B cell (primary cell): ENCODE measurements at regions not wholly inside any gene's neighbourhood (a gene's known extent, or its start where the extent isn't known, plus 50 kb on each side); places are given as distances from the start of the nearest gene placed in this dataset.

Experiments
- ATAC-seq: fragments of 200-7000 bp; cut with Tn5 transposase; one replicate; pipeline ENCODE4 v1.10.0; 2021; ENCODE audit warnings: low read depth, mild to moderate bottlenecking, moderate number of reproducible peaks, moderate library complexity
- CTCF ChIA-PET: fragments of 350-600 bp; sonication (Branson Sonifier 250); formaldehyde crosslinking; loops from one replicate; lab custom pipeline; 2021; ENCODE audit warnings: antibody characterized with exemption, inconsistent platforms; lab: Charles Lee
- POLR2A ChIA-PET: fragments of 350-600 bp; sonication (Branson Sonifier 250); formaldehyde crosslinking; loops from one replicate; lab custom pipeline; 2021; ENCODE audit warnings: antibody characterized with exemption; lab: Charles Lee
- DNase-seq: peaks from one replicate; pipeline ENCODE4 v3.0.0; 2013
- H2AFZ ChIP-seq: 2 replicates; pipeline ENCODE4 v1.6.1; 2012; ENCODE audit warnings: mild to moderate bottlenecking, low read depth, low read length; ENCODE audit not compliant: insufficient read depth, poor library complexity, severe bottlenecking
- H3K27ac ChIP-seq, 2 donors: 1 replicate in 1 of 2; 2 replicates in 1 of 2; pipeline ENCODE4 v1.5.1; 2012 to 2013; ENCODE audit warnings: low read length in 2 of 2, mild to moderate bottlenecking in 2 of 2, moderate library complexity in 1 of 2
- H3K27me3 ChIP-seq, 4 experiments: fragments of 200-600 bp in 1 of 4; sonication (generic) in 1 of 4; replicated peaks in 1 of 4; 1 replicate in 2 of 4; 2 replicates in 2 of 4; pipeline versions ENCODE4 v1.6.1 to v1.7.0; 2013 to 2016; ENCODE audit warnings: low read length in 3 of 4, mild to moderate bottlenecking in 2 of 4, mixed read lengths in 1 of 4, moderate library complexity in 1 of 4; ENCODE audit not compliant: insufficient read depth in 4 of 4, control insufficient read depth in 3 of 4; ENCODE audit errors: control extremely low read depth in 1 of 4
- H3K36me3 ChIP-seq, 2 experiments: replicated peaks in 1 of 2; 1 replicate in 1 of 2; 2 replicates in 1 of 2; pipeline versions ENCODE4 v1.6.1 to v1.7.1; 2013; ENCODE audit warnings: low read length in 1 of 2; ENCODE audit not compliant: insufficient read depth in 2 of 2, control insufficient read depth in 1 of 2; ENCODE audit errors: control extremely low read depth in 1 of 2, extremely low read depth in 1 of 2
- H3K4me1 ChIP-seq, 2 donors: fragments of 200-600 bp in 1 of 2; sonication (generic) in 1 of 2; 1 replicate in 1 of 2; 2 replicates in 1 of 2; pipeline versions ENCODE4 v1.5.1 to v1.6.1; 2013 to 2017; ENCODE audit warnings: low read length in 2 of 2; ENCODE audit not compliant: control insufficient read depth in 2 of 2, insufficient read depth in 2 of 2
- H3K4me2 ChIP-seq: replicated peaks from 2 replicates; pipeline ENCODE3; 2012; ENCODE audit warnings: mild to moderate bottlenecking, low read depth, low read length; ENCODE audit not compliant: poor library complexity, severe bottlenecking
- H3K4me3 ChIP-seq, 5 experiments: fragments of 200-600 bp in 1 of 5; sonication (generic) in 1 of 5; 1 replicate in 3 of 5; 2 replicates in 2 of 5; pipeline versions ENCODE4 v1.5.1 to v1.7.0; 2011 to 2016; ENCODE audit warnings: low read length in 4 of 5, mild to moderate bottlenecking in 4 of 5, low read depth in 2 of 5, control low read depth in 1 of 5, moderate library complexity in 1 of 5; ENCODE audit not compliant: insufficient read depth in 1 of 5; ENCODE audit errors: control extremely low read depth in 1 of 5, extremely low read depth in 1 of 5
- H3K79me2 ChIP-seq: fragments of 200-600 bp; sonication (generic); one replicate; pipeline ENCODE4 v1.6.0; 2016; ENCODE audit warnings: low read length; ENCODE audit not compliant: control insufficient read depth, insufficient read depth
- H3K9ac ChIP-seq: fragments of 200-600 bp; sonication (generic); 2 replicates; pipeline ENCODE4 v1.6.1; 2017; ENCODE audit warnings: mild to moderate bottlenecking, low read length, moderate library complexity
- H3K9me3 ChIP-seq, 3 donors: one replicate each; pipeline versions ENCODE4 v1.6.1 to v1.7.1; 2013; ENCODE audit warnings: low read length in 2 of 3; ENCODE audit not compliant: control insufficient read depth in 2 of 3, insufficient read depth in 1 of 3; ENCODE audit errors: control extremely low read depth in 1 of 3
- H4K20me1 ChIP-seq: 2 replicates; pipeline ENCODE4 v1.6.0; 2012; ENCODE audit warnings: mild to moderate bottlenecking, low read length; ENCODE audit not compliant: insufficient read depth, control insufficient read depth, poor library complexity, severe bottlenecking
- H3K27ac Mint-ChIP-seq: one replicate; pipeline ENCODE4 v1.8.0; 2021; ENCODE audit warnings: mixed read lengths
- H3K27me3 Mint-ChIP-seq: one replicate; pipeline ENCODE4 v1.8.0; 2021; ENCODE audit warnings: mixed read lengths
- H3K4me1 Mint-ChIP-seq: one replicate; pipeline ENCODE4 v1.8.0; 2021; ENCODE audit warnings: mixed read lengths
- H3K4me3 Mint-ChIP-seq: one replicate; pipeline ENCODE4 v1.8.0; 2021; ENCODE audit warnings: mixed read lengths
- H3K9me3 Mint-ChIP-seq: one replicate; pipeline ENCODE4 v1.8.0; 2022; ENCODE audit warnings: mixed read lengths; ENCODE audit not compliant: insufficient read depth
- EZH2 ChIP-seq: IDR thresholded peaks from 2 replicates; pipeline ENCODE4 v1.6.1; 2012; ENCODE audit warnings: borderline replicate concordance, low read depth, mild to moderate bottlenecking, moderate library complexity, low read length; ENCODE audit not compliant: insufficient read depth, poor library complexity, severe bottlenecking
- WGBS: methylation state at CpG from one replicate; pipeline ENCODE4 v1.1.5; 2013; ENCODE audit warnings: missing lambda C conversion rate; ENCODE audit not compliant: insufficient coverage; 5-methylcytosine and 5-hydroxymethylcytosine counted together
- intact Hi-C: fragments of 100-400 bp; cut with micrococcal nuclease; formaldehyde crosslinking; loops from one replicate; pipeline ENCODE4 v1.10.0; 2022
- TF ChIP-seq, protein P1 (sequence below): fragments of 200-600 bp; IDR thresholded peaks from one replicate; pipeline ENCODE4 v1.8.0; 2022; ENCODE audit warnings: antibody characterized with exemption, mild to moderate bottlenecking

DNA sequence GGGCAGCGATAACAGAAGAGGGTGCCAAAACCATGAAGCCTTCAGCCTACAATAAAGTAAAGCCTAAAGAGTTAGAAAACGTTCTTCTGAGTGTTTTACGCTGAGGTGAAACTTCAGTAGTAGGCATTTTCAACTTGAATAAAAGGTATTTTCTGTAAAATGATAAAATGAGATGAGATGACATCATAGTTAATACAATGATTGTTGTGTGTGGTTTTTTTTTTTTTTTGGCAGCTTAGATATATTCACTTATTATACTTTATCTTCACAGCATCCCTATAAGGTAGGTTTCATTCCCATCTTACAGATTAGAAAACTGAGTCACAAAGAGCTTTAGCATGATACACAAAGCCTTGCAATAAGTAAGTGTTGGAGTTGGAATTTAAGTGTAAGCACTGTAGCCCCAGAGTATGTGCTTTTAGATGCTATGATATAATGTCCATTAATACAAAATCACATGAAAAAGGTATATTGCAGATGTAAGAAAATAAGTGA lies 291.9 kb upstream of the GRM7 start:
- CTCF ChIA-PET = no interaction called here
- POLR2A ChIA-PET = no interaction called here
- Mint-ChIP-seq H3K9me3 (peaks cover 2% of the 10 kb centered on the region), H3K4me1 (no peaks in the 10 kb centered on the region), H3K27me3 (no peaks in the 10 kb centered on the region), H3K27ac (no peak overlapping the region), H3K4me3 (no peak overlapping the region)
- H3K79me2 ChIP-seq = no peaks in the 10 kb centered on the region
- no peak overlapping the region for H3K9ac ChIP-seq
- no peak for DNase-seq
- H3K4me3 ChIP-seq = no peak overlapping the region
- no CpG with 5 or more reads among the region's 3 CpGs for WGBS
- H3K27ac ChIP-seq = no peak overlapping the region
- no peak for TF ChIP-seq EZH2
- TF ChIP-seq, protein P1, sequence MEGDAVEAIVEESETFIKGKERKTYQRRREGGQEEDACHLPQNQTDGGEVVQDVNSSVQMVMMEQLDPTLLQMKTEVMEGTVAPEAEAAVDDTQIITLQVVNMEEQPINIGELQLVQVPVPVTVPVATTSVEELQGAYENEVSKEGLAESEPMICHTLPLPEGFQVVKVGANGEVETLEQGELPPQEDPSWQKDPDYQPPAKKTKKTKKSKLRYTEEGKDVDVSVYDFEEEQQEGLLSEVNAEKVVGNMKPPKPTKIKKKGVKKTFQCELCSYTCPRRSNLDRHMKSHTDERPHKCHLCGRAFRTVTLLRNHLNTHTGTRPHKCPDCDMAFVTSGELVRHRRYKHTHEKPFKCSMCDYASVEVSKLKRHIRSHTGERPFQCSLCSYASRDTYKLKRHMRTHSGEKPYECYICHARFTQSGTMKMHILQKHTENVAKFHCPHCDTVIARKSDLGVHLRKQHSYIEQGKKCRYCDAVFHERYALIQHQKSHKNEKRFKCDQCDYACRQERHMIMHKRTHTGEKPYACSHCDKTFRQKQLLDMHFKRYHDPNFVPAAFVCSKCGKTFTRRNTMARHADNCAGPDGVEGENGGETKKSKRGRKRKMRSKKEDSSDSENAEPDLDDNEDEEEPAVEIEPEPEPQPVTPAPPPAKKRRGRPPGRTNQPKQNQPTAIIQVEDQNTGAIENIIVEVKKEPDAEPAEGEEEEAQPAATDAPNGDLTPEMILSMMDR = no peak
- H3K4me2 ChIP-seq = no peak overlapping the region
- intact Hi-C loops = no loop called here
- peaks cover 0 to 3% (median 0%) of the 10 kb centered on the region in 3 donors for H3K9me3 ChIP-seq
- no peak overlapping the region for H2AFZ ChIP-seq
- H3K27me3 ChIP-seq = no peaks in the 10 kb centered on the region
- ATAC-seq = no peak
- no peaks in the 10 kb centered on the region for H3K36me3 ChIP-seq
- no peaks in the 10 kb centered on the region for H4K20me1 ChIP-seq
- H3K4me1 ChIP-seq = no peaks in the 10 kb centered on the region

DNA sequence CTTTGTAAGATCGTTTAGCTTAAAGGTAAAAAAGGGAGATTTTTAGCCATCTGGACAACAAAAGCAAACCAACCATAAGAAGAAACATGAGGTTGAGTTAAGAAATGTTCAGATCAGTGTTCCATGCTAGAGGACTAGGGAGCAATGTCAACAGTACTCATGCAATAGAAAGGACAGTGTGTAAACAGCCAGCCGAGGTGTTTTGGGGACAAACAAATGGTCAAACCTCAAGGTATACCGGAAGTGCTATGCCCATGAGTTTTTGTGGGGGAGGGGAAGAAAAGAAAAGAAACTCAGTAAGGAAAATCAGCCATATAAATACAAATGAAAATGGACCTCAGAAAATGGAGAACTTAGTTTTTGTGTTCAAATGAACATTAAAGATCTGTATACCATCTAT lies 289.5 kb upstream of the GRM7 start:
- Histone ChIP-seq H2AFZ (no peak overlapping the region), H3K9ac (no peak overlapping the region), H3K4me2 (no peak overlapping the region), H3K4me3 (no peak overlapping the region), H3K4me1 (no peaks in the 10 kb centered on the region), H3K27me3 (no peaks in the 10 kb centered on the region), H3K36me3 (no peaks in the 10 kb centered on the region), H3K9me3 (no peaks in the 10 kb centered on the region), H3K79me2 (no peaks in the 10 kb centered on the region), H3K27ac (no peak overlapping the region), H4K20me1 (no peaks in the 10 kb centered on the region)
- H3K27me3 Mint-ChIP-seq = no peaks in the 10 kb centered on the region
- no peak for TF ChIP-seq EZH2
- TF ChIP-seq, protein P1 = no peak
- ChIA-PET CTCF (no interaction called here), POLR2A (no interaction called here)
- WGBS = no CpG with 5 or more reads among the region's 3 CpGs
- H3K27ac Mint-ChIP-seq = no peak overlapping the region
- DNase-seq (no peak), ATAC-seq (no peak)
- intact Hi-C loops = no loop called here
- H3K4me3 Mint-ChIP-seq = no peak overlapping the region
- H3K9me3 Mint-ChIP-seq = peaks cover 2% of the 10 kb centered on the region
- no peaks in the 10 kb centered on the region for H3K4me1 Mint-ChIP-seq
